HCEC 1CT (cell line): ENCODE measurements at regions not wholly inside any gene's neighbourhood (a gene's known extent, or its start where the extent isn't known, plus 50 kb on each side); places are given as distances from the start of the nearest gene placed in this dataset.

Source experiments
- DNase-seq: peaks from one replicate; pipeline ENCODE4 v3.0.0-alpha.2; 2017

GRCh38 chr1:244224487-244225430, 173.7 kb downstream of the ZBTB18 start:
- no peak for DNase-seq

- DNase-seq = peak; percentile 55
These were observed 175.4 kb downstream of the ZBTB18 start for GRCh38 chr1:244226435-244226834.

DNA sequence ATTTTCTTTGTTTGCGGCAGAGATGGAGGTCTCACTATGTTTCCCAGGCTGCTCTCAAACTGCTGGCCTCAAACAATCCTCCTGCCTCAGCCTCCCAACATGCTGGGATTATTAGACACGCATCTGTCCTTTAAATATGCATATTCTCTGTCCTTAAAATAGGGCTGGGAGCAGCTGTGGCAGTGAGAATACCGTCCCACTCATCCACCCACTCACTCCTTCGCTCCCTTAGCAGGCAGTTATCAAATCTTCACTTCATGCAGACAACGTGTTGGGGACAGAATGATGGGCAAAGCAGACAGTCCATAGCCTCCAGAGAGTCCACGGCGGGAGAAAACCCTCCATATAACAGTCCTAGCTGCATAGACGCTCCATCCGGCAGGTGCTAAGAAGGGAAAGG, 179.4 kb downstream of the ZBTB18 start:
- DNase-seq = no peak

DNA sequence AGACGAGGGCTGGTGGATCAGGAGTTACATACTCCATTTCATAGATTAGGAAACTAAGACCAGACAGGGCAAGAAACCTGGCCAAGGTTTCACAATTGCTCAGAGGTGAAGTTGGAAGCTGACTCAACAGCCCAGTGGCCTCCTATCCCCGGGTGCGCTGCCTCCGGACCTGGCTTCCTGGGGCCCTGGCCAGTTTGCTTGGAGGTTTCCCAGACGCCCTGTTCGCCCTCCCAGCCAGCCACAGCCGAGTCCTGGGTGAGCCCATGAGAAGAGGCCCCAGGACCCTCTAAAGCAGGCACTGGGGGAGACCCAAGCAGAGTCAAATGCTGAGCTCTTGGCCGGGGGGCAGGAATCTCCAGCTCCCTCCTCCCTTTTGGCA, 180.1 kb downstream of the ZBTB18 start:
- no peak for DNase-seq

DNA sequence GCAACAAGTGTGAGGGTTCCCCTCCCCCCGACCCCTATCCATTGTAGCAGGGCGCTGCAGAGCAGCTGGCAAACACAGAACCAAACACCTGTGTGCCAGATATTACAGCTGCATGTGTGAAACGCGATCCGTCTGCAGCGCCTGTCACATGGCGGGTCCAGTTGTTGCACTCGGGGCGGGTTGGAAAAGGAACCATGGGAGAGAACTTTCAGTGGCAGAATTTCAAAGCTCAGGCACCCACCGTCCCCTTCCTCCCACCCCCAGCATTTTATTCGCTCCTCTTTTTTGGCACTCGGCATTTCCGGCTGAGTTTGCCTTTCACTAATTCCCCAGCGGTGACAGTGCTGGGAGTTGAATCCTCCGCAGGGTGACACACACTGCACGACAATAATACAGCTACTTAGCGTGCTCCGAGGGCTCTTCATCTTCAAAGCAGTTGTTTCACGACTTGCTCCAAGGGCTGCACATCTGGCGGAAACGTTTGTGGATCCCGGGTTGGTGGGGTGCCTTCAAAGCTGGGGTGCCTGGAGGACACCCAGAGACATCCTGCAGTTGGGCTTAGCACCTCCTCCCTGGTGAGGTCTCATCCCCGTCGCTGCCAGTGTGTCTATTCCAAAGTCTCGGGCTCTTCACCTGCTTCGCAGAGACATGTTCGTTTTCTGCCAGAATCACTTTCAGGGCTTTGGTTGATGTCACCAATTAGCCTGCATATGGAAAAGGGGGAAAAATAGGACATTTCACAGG, 180.7 kb downstream of the ZBTB18 start:
- DNase-seq = no peak

DNA sequence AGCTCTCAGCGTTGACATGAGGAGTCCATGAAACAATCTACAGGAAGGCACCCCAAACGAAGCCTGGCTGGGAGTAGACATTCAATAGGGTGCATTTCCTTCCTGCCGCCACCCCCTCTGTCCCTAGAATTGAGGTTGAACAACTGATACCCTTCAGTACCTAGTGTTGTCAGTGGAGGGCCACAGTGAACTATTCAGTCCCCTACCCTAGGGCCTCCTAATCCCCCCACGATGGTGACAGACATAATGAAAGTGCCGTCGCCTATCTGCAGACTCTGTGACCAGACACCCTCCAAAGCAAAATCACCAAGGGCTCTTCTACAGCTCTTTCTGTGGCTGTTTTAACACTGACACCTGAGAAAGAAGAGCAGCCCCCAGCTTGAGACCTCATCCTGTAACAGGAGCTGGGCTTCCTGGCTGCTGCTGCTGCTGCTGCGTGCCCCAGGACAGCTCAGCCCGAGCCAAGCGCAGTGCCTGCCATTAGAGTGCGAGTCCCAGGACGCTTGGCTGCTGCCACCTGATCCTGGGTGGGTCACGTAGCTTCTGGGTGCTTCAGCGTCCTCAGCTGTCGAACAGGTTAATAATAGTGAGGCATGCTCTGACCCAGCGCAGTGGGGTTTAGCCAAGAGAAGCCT, 183.0 kb downstream of the ZBTB18 start:
- DNase-seq = no peak

- DNase-seq = no peak
These were observed 184.1 kb downstream of the ZBTB18 start for GRCh38 chr1:244235157-244235556.

GRCh38 chr1:244236101-244236500, 185.0 kb downstream of the ZBTB18 start:
- no peak for DNase-seq

- DNase-seq = no peak
These were observed 185.6 kb downstream of the ZBTB18 start for GRCh38 chr1:244236721-244237120.

DNA sequence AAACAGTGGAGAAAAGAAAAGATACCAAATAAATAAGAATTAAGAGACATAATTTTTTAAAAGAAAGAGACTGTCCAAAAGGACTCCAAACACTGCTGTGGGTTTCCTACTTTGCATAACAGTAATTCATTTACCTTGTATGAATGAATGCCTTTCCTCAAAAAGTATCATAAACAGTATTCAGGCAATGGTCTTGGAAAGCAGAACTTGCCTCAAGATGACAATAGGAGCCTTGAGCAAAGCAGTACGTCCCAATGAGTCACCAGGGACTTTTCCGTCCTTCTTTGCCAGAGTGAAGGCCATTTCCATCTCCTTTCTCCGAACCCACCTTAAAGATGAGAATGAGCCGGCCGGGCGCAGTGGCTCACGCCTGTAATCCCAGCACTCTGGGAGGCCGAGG, 186.4 kb downstream of the ZBTB18 start:
- no peak for DNase-seq

DNA sequence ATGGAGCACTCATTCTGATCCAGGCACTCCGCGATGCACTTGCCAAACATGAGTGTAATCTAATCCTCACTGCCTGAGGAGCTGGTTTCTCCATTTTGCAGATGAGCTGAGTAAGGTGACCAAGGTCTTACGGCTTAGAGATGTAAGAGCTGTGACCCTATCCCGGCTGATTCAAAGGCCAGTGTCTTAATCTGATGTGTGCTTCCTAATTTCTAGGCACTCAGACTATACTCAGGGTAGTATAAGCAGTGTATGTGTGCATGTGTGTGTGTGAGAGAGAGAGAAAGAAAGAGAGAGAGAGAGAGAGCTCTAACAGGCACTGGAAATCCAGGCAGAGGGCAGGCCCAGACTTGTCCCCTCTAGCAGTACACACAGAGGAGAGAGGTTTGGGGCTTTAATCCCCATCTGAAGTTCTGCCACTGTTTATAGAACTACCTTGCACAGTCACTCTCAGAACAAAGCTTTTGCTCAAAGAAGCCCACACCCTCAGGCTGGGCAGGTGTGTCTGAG, 188.2 kb downstream of the ZBTB18 start:
- DNase-seq = no peak

DNA sequence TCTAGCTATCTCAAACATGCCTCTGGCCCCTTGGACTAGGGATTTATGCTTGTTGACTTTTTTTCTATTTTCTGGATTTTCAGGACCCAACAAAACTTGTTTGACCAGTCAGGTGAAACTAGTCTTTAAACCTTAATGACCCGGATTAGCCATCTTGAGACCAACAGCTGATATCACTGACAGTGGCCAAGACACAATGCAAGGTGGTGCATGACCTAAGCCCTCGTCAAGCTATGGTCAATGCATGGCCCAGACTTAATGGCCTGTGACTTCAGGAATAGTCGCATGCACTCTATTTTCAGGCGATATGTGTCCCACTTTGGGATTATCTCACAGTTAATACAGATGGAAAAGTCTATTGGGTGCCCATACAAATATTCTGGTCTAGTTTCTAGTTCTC, 190.4 kb downstream of the ZBTB18 start:
- no peak for DNase-seq

GRCh38 chr1:244242446-244242845, 191.4 kb downstream of the ZBTB18 start:
- no peak for DNase-seq

- no peak for DNase-seq
These were observed 195.3 kb downstream of the ZBTB18 start for GRCh38 chr1:244246334-244246733.

DNA sequence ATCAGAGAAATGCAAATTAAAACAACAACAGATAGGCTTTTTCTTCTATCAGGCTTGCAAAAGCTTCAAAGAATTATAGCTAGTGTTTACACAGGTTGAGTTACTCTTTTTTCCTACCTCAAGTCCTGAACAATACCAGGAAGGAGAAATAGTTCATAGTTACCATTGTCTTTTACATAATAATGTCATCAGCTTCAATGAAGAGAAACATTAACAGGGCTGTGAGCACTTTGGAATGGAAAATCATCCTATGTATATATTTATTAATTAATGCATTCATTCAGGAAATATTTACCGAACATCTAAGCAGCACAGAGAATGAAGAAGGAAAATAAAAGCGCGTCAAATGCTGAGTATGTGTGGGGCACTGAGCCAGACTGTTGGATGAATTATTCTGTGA, 197.3 kb downstream of the ZBTB18 start:
- DNase-seq = no peak

GRCh38 chr1:244252211-244252610, 199.5 kb downstream of the ADSS2 start:
- DNase-seq = no peak

DNA sequence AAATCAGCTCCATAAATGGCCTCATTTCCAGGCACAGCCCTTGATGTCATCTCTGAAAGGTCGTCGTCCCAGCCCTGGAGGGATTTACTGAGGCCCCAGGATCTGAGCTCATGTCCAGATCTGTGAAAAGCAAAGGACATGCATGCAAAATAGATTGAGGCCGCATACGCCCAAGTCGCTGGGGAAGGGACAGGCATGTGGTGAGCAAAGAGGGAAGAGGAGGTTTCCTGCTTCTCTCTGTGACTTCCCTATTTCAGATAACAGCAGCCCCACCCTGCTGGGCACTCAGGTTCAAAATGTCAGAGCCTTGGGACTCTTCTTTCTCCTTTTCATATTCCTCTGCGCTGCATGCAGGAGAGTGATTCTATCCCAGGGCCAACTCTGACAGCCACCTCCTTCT, 197.2 kb downstream of the ADSS2 start:
- no peak for DNase-seq

- DNase-seq = no peak
These were observed 196.2 kb downstream of the ADSS2 start for GRCh38 chr1:244255426-244255965.

GRCh38 chr1:244256086-244256676, 195.5 kb downstream of the ADSS2 start:
- no peak for DNase-seq

DNA sequence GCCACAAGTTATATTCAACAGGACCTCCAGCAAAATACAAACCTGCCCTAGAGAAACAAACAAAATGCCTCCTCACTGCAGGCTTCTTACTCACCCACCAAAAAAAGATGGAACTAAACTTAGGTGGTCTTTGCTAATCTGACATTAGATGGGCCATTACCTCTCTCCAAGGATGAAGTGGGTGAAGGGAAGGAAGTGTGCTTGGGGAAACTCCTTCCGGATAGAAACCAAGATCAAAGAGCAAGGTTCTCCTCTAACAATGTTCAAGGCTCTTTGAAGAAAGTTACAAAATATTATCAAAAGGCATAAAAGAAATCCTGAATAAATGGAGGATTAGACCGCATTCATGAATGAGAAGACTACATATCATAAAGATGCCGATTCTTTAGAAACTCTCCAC, 187.5 kb downstream of the ADSS2 start:
- no peak for DNase-seq

- DNase-seq = no peak
These were observed 186.2 kb downstream of the ADSS2 start for GRCh38 chr1:244265507-244265906.

DNA sequence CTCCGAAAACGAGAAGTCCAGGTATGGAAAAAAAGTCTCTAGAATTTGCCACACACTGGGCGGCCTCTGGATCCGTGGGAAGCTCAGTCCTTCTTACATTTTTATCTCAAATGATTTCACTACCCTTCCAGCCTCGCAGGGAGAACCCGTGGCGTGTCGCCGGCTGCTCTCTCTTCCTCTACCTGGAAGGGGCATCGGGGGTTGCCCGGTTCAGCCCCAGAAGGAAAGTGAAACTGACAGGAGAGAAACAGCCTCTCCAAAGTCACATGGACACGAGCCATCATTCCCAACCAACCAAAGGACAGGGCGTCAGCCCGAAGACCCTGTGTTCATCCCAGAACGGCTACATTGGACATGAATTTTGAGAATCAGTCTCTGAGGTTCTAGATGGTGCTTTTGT, 182.5 kb downstream of the ADSS2 start:
- DNase-seq = no peak

- no peak for DNase-seq
These were observed 180.7 kb downstream of the ADSS2 start for GRCh38 chr1:244271004-244271403.
